ENCODE measurements at regions not wholly inside any gene's neighbourhood (a gene's known extent, or its start where the extent isn't known, plus 50 kb on each side); places are given as distances from the start of the nearest gene placed in this dataset.

DNA sequence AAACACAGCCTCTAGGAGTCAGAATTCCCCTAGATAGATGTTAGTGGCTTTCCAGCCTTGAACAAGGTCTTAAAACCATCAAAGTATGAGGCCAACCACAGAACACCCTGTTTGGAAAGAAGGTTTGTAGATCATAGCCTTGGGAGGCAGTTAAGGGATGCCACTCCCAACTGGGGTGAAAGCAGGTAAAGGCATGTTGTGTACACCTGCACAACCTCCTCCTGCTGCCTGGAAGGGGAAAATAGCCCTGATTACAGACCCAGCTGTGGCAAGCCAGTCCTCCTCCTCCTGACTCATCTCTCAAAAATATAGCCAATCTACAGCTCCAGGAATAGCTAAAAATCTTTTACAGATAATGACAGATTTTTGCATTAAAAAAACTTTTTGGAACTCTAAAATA, 108.1 kb downstream of the RBM43 start:
- peak; percentile 3 for DNase-seq

GRCh38 chr2:151150331-151151320, 111.0 kb downstream of the RBM43 start:
- no peak for DNase-seq

- no peak for DNase-seq
Measured at GRCh38 chr2:151138507-151138906, 123.2 kb downstream of the RBM43 start.

- no peak for DNase-seq
Measured at GRCh38 chr2:151137526-151137925, 124.1 kb downstream of the RBM43 start.

DNA sequence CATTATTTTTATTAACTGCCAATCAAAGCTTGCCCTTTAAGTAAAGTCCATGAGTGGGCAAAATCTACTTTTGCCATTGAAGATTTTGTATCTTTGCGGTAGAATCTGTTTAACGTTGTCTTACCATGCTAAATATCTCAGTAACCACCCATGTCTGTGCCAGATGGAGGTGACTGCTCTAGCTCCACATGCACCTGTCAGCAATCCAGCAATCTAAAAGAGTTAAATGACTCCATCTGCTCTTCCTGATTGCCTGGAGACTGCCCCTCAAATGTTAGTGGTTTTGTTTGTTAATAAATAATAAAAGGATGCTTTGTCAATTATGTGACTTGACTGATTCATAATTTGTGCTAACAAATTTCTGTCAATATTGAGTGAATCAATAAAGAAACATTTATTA, 141.7 kb downstream of the RBM43 start:
- DNase-seq = peak; percentile 95

DNA sequence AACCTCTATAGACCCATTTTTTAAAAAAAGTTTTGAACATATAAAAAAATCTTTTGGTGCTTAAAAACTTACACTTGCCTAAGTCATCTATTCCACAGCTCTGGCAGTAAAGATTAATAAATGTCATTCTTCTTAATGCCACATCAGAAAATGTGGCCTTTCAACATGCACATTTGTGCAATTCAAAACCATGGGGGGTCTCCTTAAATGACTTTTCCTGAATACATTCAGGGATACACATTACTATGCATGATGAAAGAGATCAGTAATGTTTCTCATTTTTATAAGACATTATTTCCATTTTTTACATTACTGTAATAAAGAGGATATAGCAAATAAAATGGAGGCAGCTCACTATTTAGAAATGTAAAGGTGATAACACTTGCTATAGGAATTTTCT, 142.3 kb downstream of the RBM43 start:
- DNase-seq = no peak

GRCh38 chr2:151118269-151118668, 143.4 kb downstream of the RBM43 start:
- DNase-seq = no peak

DNA sequence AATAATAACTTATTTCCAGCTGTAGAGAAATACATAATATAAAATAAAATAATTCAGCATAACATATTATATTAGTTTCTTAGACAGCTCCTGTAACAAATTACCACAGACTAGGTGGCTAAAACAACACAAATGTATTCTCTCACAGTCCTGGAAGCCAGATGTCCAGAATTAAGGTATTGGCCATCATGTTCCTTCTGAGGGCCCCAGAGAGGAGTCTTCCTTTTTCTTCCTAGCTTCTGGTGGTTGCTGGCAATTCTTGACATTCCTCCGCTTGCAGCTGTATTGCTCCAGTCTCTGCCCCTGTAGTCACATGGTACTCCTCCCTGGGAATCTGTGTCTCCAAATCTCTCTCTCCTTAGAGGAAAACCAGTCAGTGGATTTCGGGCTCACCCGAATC, 146.8 kb downstream of the RBM43 start:
- DNase-seq = no peak

GRCh38 chr2:151113318-151113717, 148.3 kb downstream of the RBM43 start:
- DNase-seq = no peak

DNA sequence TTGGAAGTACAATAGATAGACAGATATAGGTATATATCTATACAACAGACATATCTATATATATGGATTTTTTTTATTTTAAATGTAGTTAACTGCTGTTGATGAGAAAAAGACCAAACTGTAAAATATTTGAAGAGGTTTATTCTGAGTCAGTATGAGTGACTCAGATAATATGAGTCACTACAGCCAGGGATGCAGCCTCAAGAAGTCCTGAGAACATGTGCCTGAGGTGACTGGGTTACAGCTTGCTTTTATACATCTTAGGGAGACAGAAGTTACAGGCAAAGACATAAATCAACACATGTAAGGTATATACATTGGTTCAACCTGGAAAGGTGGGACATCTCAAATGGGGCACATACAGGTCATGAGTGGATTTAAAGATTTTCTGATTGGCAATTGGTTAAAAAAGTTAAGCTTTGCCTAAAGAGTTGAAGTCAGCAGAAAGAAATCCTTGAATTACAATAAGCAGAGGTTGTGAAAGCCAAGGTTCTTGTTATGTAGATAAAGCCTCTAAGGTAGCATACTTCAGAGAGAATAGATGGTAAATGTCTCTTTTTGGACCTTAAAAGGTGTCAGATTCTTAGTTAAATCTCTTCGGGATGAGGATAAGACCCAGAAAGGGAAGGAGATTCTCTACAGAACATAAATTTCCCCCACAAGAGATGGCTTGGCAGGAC, 149.9 kb downstream of the RBM43 start:
- DNase-seq = no peak

GRCh38 chr2:151106805-151107506, 154.7 kb downstream of the RBM43 start:
- no peak for DNase-seq

GRCh38 chr2:151103551-151103950, 158.1 kb downstream of the RBM43 start:
- DNase-seq = no peak

GRCh38 chr2:151102226-151102625, 159.4 kb downstream of the RBM43 start:
- peak; percentile 53 for DNase-seq

- DNase-seq = no peak
Measured at GRCh38 chr2:151098841-151099240, 162.8 kb downstream of the RBM43 start.

- DNase-seq = no peak
Measured at GRCh38 chr2:151097895-151098294, 163.8 kb downstream of the RBM43 start.

DNA sequence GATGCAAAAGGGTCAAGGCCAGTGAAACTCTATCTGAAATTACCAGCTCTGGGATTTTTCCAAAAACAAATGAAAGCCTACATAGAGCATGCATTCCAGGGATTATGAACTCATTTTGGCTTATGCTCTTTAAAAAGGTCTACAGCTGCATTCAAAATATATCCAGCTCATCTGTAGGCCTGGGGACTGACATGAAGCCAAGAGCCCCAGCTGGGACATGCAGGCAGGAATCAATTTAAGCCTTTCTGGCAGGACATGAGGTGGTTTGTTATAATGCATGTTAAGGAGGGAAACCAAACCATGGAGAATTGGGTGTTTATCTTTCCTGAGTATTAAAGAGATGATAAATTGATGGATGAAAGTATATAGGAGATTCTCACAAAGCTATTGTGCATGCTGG, 164.5 kb downstream of the RBM43 start:
- no peak for DNase-seq

DNA sequence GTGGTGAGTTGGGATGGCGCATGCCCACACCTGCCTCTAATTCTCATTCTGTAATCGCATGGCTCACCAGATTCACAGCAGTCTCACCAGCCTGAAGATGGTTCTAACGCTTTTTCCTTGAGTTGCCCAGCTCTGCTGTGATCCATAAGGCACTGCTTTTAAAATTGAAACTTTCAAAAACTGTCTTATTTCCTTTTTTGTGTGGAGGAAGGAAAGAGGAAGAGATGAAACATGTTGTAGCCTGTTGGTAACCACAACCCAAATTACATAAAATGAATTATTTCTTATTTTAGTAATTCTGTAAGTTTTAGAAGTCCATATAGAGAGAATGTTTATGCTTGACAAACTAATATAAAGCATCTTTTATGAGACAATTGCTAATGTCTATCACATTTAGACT, 165.4 kb downstream of the RBM43 start:
- DNase-seq = no peak

GRCh38 chr2:151095463-151095862, 166.2 kb downstream of the RBM43 start:
- no peak for DNase-seq

DNA sequence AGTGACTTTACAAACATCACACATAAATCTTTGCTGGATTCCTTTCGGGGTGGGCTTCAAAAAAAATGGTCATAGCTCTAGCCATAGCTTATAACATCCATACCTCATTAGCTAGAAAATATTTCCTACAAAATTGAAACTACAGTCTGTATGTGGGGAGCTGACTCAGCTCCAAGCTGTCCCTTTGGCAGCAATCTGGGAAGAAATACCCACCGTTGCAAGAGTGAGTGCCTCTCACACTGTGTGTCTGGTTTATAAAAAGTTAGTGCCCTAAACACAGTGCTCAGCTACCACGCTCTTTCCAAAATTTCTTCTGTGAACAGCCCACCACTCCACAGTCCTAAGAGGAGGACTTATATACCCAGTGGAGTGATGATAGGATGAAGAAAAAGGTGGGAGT, 170.1 kb downstream of the RBM43 start:
- DNase-seq = no peak

DNA sequence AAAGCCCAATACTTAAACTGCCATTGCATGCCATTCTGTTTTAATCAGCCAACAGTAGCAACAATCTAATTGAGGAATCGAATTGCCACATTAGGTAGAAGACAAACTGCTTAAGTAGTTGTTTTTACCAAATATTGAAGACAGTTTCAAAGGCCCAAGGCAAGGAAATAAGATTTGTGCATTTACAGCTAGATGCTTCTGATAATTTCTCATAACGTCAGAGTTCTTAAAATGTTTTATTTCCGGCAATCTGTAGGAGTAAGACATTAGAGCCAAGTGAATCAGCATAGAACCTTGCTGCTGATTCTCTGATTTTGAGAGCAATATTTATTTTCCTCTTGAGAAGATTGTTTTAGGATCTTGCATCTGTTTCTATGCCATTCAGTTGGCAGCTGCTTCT, 174.3 kb downstream of the RBM43 start:
- DNase-seq = no peak

DNA sequence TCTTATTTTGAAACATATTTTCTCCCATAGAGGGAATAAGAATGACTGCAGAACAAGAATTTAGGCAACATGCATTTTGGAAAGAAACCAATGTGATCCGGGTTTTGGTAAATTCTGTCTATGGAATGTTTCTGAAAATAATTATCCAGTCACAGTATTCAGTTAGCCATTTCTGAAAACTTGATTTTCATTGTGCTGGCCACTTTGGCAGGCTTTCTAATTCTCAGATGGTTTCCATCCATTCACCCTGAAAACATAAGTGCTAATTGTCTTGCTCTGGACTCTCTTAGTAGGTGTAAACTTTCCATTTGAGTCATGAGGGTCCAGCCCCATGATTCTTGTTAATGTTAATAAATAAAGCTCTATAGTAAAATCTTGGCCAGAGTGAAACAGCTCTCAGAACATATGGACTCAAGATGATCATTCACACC, 176.5 kb downstream of the RBM43 start:
- no peak for DNase-seq

GRCh38 chr2:151083856-151084795, 177.5 kb downstream of the RBM43 start:
- peak; percentile 45 for DNase-seq

Measured in NCI-H2171 treated with DMSO at 0.1 percent for 48 hours (cell line).